Nucleus accumbens (tissue), 56 donors: ENCODE measurements at regions not wholly inside any gene's neighbourhood (a gene's known extent, or its start where the extent isn't known, plus 50 kb on each side); places are given as distances from the start of the nearest gene placed in this dataset.
A peak's percentile ranks its signal among the peaks of the same experiment; 100 is the strongest.

ENCODE experiments used
- DNase-seq, 56 donors: peaks; one replicate each; lab custom pipeline; 2025; lab: John Stamatoyannopoulos, UW

GRCh38 chr18:10261344-10262276 is 192.8 kb upstream of the APCDD1 start:
- DNase-seq: no peak

GRCh38 chr18:10262566-10262965 is 191.9 kb upstream of the APCDD1 start:
- no peak for DNase-seq

- no peak for DNase-seq
Observed at GRCh38 chr18:10264260-10264659, 190.2 kb upstream of the APCDD1 start.

- DNase-seq: no peak
Observed at GRCh38 chr18:10265560-10266333, 188.7 kb upstream of the APCDD1 start.

GRCh38 chr18:10266334-10266590 is 188.2 kb upstream of the APCDD1 start:
- no peak for DNase-seq

GRCh38 chr18:10269261-10269660 is 185.2 kb upstream of the APCDD1 start:
- DNase-seq: no peak

- peak in 11 of 56 donors; percentile 11 to 61 (median 31) for DNase-seq
Observed at GRCh38 chr18:10270151-10270571, 184.3 kb upstream of the APCDD1 start.

GRCh38 chr18:10271481-10271880 is 183.0 kb upstream of the APCDD1 start:
- no peak for DNase-seq

GRCh38 chr18:10274301-10274700 is 180.1 kb upstream of the APCDD1 start:
- no peak for DNase-seq

GRCh38 chr18:10275486-10275885 is 178.9 kb upstream of the APCDD1 start:
- no peak for DNase-seq

GRCh38 chr18:10278265-10278664 is 176.2 kb upstream of the APCDD1 start:
- no peak for DNase-seq

GRCh38 chr18:10279471-10279870 is 175.0 kb upstream of the APCDD1 start:
- DNase-seq: no peak

- no peak for DNase-seq
Observed at GRCh38 chr18:10279905-10280644, 174.4 kb upstream of the APCDD1 start.

- DNase-seq: no peak
Observed at GRCh38 chr18:10284540-10285282, 169.7 kb upstream of the APCDD1 start.

- no peak for DNase-seq
Observed at GRCh38 chr18:10285283-10285640, 169.2 kb upstream of the APCDD1 start.

GRCh38 chr18:10286580-10287150 is 167.8 kb upstream of the APCDD1 start:
- DNase-seq: no peak

- no peak for DNase-seq
Observed at GRCh38 chr18:10289251-10289650, 165.2 kb upstream of the APCDD1 start.

GRCh38 chr18:10289951-10290637 is 164.3 kb upstream of the APCDD1 start:
- peak in 8 of 56 donors; percentile 7 to 29 (median 14) for DNase-seq

- DNase-seq: no peak
Observed at GRCh38 chr18:10290638-10291235, 163.7 kb upstream of the APCDD1 start.
